Lower lobe of right lung (tissue), 2 donors: ENCODE measurements at regions not wholly inside any gene's neighbourhood (a gene's known extent, or its start where the extent isn't known, plus 50 kb on each side); places are given as distances from the start of the nearest gene placed in this dataset.
A peak's percentile ranks its signal among the peaks of the same experiment; 100 is the strongest.

Source experiments
- ATAC-seq, 2 donors: fragments of 200-7000 bp; cut with Tn5 transposase; one replicate each; pipeline ENCODE4 v1.9.1; 2020 to 2022; ENCODE audit warnings: mild to moderate bottlenecking in 2 of 2, moderate library complexity in 2 of 2
- DNase-seq: peaks from one replicate; pipeline ENCODE4 v3.0.0-alpha.2; 2020
- H3K27ac ChIP-seq: fragments of 200-600 bp; one replicate; pipeline ENCODE4 v1.8.0; 2022
- H3K27me3 ChIP-seq: fragments of 200-600 bp; one replicate; pipeline ENCODE4 v1.8.0; 2022; ENCODE audit warnings: low read depth
- H3K36me3 ChIP-seq: fragments of 200-600 bp; one replicate; pipeline ENCODE4 v1.8.0; 2022; ENCODE audit warnings: mild to moderate bottlenecking
- H3K4me1 ChIP-seq: fragments of 200-600 bp; one replicate; pipeline ENCODE4 v1.8.0; 2022
- H3K4me3 ChIP-seq: fragments of 200-600 bp; one replicate; pipeline ENCODE4 v1.8.0; 2022; ENCODE audit warnings: mild to moderate bottlenecking
- H3K9me3 ChIP-seq: fragments of 200-600 bp; one replicate; pipeline ENCODE4 v1.8.0; 2022
- CTCF ChIP-seq: fragments of 200-600 bp; IDR thresholded peaks from one replicate; pipeline ENCODE4 v1.8.0; 2022; ENCODE audit warnings: antibody characterized with exemption, mild to moderate bottlenecking
- intact Hi-C: fragments of 100-400 bp; cut with DNase I; formaldehyde crosslinking; loops from one replicate; pipeline ENCODE4 v1.11.0; 2022
- donor health status: DM: no; HTN: yes; CAD: no; lungs with severe emphysema.

GRCh38 chr12:45667761-45668160, 61.7 kb upstream of the ARID2 start:
- no peak for TF ChIP-seq CTCF
- Histone ChIP-seq H3K4me1 (peaks cover 20% of the 10 kb centered on the region), H3K27ac (no peak overlapping the region), H3K9me3 (no peaks in the 10 kb centered on the region), H3K27me3 (no peaks in the 10 kb centered on the region), H3K36me3 (no peaks in the 10 kb centered on the region), H3K4me3 (no peak overlapping the region)
- ATAC-seq (no peak), DNase-seq (no peak)
- intact Hi-C loops: no loop called here

- no peak overlapping the region for H3K4me3 ChIP-seq
- ATAC-seq: peak in 1 of 2 donors; percentile 11
- TF ChIP-seq CTCF: no peak
These were observed 60.9 kb upstream of the ARID2 start for GRCh38 chr12:45668641-45669040.

GRCh38 chr12:45669093-45669492, 60.4 kb upstream of the ARID2 start:
- H3K36me3 ChIP-seq: no peaks in the 10 kb centered on the region
- DNase-seq (no peak), ATAC-seq (peak in 1 of 2 donors; percentile 60)
- H3K9me3 ChIP-seq: no peaks in the 10 kb centered on the region
- no peak for TF ChIP-seq CTCF
- no peaks in the 10 kb centered on the region for H3K27me3 ChIP-seq
- intact Hi-C loops: no loop called here
- no peak overlapping the region for H3K4me3 ChIP-seq
- H3K27ac ChIP-seq: no peak overlapping the region
- H3K4me1 ChIP-seq: peaks cover 20% of the 10 kb centered on the region

More at GRCh38 chr12:45668641-45669040, 60.9 kb upstream of the ARID2 start:
- no peak for DNase-seq
- Histone ChIP-seq H3K27ac (no peak overlapping the region), H3K4me1 (peaks cover 20% of the 10 kb centered on the region), H3K27me3 (no peaks in the 10 kb centered on the region), H3K9me3 (no peaks in the 10 kb centered on the region), H3K36me3 (no peaks in the 10 kb centered on the region)
- intact Hi-C loops: no loop called here

DNA sequence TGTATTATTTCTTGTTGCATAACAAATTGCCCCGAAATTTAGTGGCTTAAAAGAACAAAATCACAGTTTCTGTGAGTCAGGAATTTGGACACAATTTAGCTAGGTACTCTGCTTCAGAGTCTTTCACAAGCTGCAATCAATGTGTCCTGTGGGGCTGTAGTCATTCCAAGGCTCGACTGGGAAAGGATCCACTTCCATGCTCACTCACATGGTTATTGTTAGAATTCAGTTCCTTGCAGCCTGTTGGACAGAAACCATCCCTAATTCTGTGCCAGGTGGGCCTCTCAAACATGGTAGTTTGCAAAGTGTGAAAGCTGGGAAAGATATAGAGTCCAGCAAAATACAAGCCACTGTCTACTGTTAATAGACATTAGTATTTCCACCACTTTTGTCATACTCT, 59.7 kb upstream of the ARID2 start:
- H3K4me3 ChIP-seq: no peak overlapping the region
- no peak overlapping the region for H3K27ac ChIP-seq
- ATAC-seq: no peak
- DNase-seq: no peak
- no peaks in the 10 kb centered on the region for H3K27me3 ChIP-seq
- intact Hi-C loops: no loop called here
- H3K4me1 ChIP-seq: peaks cover 20% of the 10 kb centered on the region
- no peaks in the 10 kb centered on the region for H3K36me3 ChIP-seq
- H3K9me3 ChIP-seq: no peaks in the 10 kb centered on the region
- TF ChIP-seq CTCF: no peak

GRCh38 chr12:45670346-45671065, 59.0 kb upstream of the ARID2 start:
- Histone ChIP-seq H3K4me3 (no peak overlapping the region), H3K9me3 (no peaks in the 10 kb centered on the region), H3K36me3 (no peaks in the 10 kb centered on the region), H3K27me3 (no peaks in the 10 kb centered on the region), H3K27ac (no peak overlapping the region), H3K4me1 (peaks cover 20% of the 10 kb centered on the region)
- intact Hi-C loops: no loop called here
- ATAC-seq: peak; percentile 31 to 60
- no peak for DNase-seq
- TF ChIP-seq CTCF: no peak
